ENCODE measurements at regions not wholly inside any gene's neighbourhood (a gene's known extent, or its start where the extent isn't known, plus 50 kb on each side); places are given as distances from the start of the nearest gene placed in this dataset.

- Histone ChIP-seq H3K36me3 (no peaks in the 10 kb centered on the region), H3K4me1 (no peaks in the 10 kb centered on the region), H3K27me3 (ENCODE audit: low read depth) (no peaks in the 10 kb centered on the region), H3K27ac (replicated peaks) (no peak overlapping the region), H3K9me3 (replicated peaks) (peaks cover 14% of the 10 kb centered on the region), H3K4me3 (no peak overlapping the region)
- DNase-seq = no peak
- intact Hi-C loops (cut with micrococcal nuclease) = no loop called here
- no peak for TF ChIP-seq CTCF (IDR thresholded peaks at IDR 0.05; ENCODE audit: borderline replicate concordance)
Measured at GRCh38 chr2:4381773-4382172, 678.4 kb downstream of the DCDC2C start.

GRCh38 chr2:4391013-4391412 is 687.6 kb downstream of the DCDC2C start:
- no peak for TF ChIP-seq CTCF (IDR thresholded peaks at IDR 0.05; ENCODE audit: borderline replicate concordance)
- no peak for DNase-seq
- intact Hi-C loops (cut with micrococcal nuclease) = no loop called here
- Histone ChIP-seq H3K4me1 (no peaks in the 10 kb centered on the region), H3K27ac (replicated peaks) (no peak overlapping the region), H3K27me3 (ENCODE audit: low read depth) (no peaks in the 10 kb centered on the region), H3K9me3 (replicated peaks) (peaks cover 65% of the 10 kb centered on the region), H3K36me3 (no peaks in the 10 kb centered on the region), H3K4me3 (no peak overlapping the region)

- no peak overlapping the region for H3K27ac ChIP-seq (replicated peaks)
- no peaks in the 10 kb centered on the region for H3K4me1 ChIP-seq
- no peaks in the 10 kb centered on the region for H3K27me3 ChIP-seq (ENCODE audit: low read depth)
- intact Hi-C loops (cut with micrococcal nuclease) = no loop called here
- H3K4me3 ChIP-seq = no peak overlapping the region
- no peaks in the 10 kb centered on the region for H3K36me3 ChIP-seq
- H3K9me3 ChIP-seq (replicated peaks) = peaks cover 1% of the 10 kb centered on the region
- no peak for TF ChIP-seq CTCF (IDR thresholded peaks at IDR 0.05; ENCODE audit: borderline replicate concordance)
- no peak for DNase-seq
Measured at GRCh38 chr2:4404363-4404762, 701.0 kb downstream of the DCDC2C start.

- no peaks in the 10 kb centered on the region for H3K4me1 ChIP-seq
- no peak overlapping the region for H3K4me3 ChIP-seq
- no peak overlapping the region for H3K27ac ChIP-seq (replicated peaks)
- no peaks in the 10 kb centered on the region for H3K9me3 ChIP-seq (replicated peaks)
- intact Hi-C loops (cut with micrococcal nuclease) = no loop called here
- TF ChIP-seq CTCF (IDR thresholded peaks at IDR 0.05; ENCODE audit: borderline replicate concordance) = no peak
- peaks cover 5% of the 10 kb centered on the region for H3K27me3 ChIP-seq (ENCODE audit: low read depth)
- no peak for DNase-seq
- no peaks in the 10 kb centered on the region for H3K36me3 ChIP-seq
Measured at GRCh38 chr2:4408321-4408720, 704.9 kb downstream of the DCDC2C start.

GRCh38 chr2:4412637-4413187 is 709.3 kb downstream of the DCDC2C start:
- DNase-seq = no peak
- no peak for TF ChIP-seq CTCF (IDR thresholded peaks at IDR 0.05; ENCODE audit: borderline replicate concordance)
- Histone ChIP-seq H3K27me3 (ENCODE audit: low read depth) (peaks cover 6% of the 10 kb centered on the region), H3K27ac (replicated peaks) (no peak overlapping the region), H3K4me3 (no peak overlapping the region), H3K36me3 (no peaks in the 10 kb centered on the region), H3K9me3 (replicated peaks) (no peaks in the 10 kb centered on the region), H3K4me1 (no peaks in the 10 kb centered on the region)
- intact Hi-C loops (cut with micrococcal nuclease) = no loop called here

All from left ventricle myocardium inferior (tissue), 1 donor.